HG03558 (cell line): ENCODE measurements at regions not wholly inside any gene's neighbourhood (a gene's known extent, or its start where the extent isn't known, plus 50 kb on each side); places are given as distances from the start of the nearest gene placed in this dataset.
"Not testable (repeated sequence)": the region's sequence is repeated elsewhere in the genome, so short reads cannot be mapped to it uniquely, and the experiment has no call there.

Experiments
- ATAC-seq: cut with Tn5 transposase; IDR thresholded peaks from one replicate; pipeline ENCODE4 v1.9.1; 2021; ENCODE audit warnings: moderate number of reproducible peaks; ENCODE audit not compliant: unreplicated experiment; ENCODE audit errors: extremely low read depth

DNA sequence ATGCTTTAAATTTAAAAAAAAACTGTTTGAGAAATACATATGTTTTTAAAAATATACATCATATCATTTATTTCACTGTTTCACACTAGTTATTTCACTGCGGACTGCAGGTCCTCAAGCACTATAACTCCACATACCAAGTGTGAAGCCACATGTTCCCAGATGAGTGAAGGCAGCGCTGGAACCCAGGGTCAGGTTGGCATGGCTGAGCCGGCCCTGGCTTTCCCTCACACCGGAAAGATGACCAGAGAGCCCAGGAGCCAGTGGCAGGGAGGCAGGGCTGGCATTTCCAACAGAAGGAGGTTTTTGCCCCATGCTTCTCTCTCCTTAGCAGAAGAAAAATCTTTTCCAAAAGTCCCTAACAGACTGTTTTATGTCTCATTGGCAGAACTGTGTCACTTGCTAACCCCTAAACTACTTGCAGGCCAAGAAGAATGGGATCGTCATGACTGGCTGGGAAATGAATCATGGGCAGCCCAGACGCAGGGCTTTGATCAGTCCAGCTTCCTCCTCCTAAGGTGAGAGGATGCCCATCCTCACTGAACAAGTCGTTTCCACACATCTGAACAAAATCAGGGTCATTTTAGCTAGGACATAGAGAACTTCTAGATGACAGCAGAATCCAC, 287.6 kb upstream of the HNRNPA3 start:
- ATAC-seq = no peak

- ATAC-seq = no peak
Measured at GRCh38 chr2:176926453-176926852, 286.1 kb upstream of the HNRNPA3 start.

DNA sequence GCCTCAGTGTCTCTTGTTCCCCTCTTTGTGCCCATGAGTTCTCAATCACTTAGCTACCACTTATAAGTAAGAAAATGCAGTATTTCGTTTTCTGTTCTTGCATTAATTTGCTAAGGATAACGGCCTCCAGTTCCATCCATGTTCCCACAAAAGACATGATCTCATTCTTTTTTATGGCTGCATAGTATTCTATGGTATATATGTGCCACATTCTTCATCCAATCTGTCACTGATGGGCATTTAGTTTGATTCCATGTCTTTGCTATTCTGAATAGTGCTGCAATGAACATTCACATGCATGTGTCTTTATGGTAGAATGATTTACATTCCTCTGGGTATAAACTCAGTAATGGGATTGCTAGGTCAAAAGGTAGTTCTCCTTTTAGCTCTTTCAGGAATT, 283.2 kb upstream of the HNRNPA3 start:
- ATAC-seq = not testable (repeated sequence)

DNA sequence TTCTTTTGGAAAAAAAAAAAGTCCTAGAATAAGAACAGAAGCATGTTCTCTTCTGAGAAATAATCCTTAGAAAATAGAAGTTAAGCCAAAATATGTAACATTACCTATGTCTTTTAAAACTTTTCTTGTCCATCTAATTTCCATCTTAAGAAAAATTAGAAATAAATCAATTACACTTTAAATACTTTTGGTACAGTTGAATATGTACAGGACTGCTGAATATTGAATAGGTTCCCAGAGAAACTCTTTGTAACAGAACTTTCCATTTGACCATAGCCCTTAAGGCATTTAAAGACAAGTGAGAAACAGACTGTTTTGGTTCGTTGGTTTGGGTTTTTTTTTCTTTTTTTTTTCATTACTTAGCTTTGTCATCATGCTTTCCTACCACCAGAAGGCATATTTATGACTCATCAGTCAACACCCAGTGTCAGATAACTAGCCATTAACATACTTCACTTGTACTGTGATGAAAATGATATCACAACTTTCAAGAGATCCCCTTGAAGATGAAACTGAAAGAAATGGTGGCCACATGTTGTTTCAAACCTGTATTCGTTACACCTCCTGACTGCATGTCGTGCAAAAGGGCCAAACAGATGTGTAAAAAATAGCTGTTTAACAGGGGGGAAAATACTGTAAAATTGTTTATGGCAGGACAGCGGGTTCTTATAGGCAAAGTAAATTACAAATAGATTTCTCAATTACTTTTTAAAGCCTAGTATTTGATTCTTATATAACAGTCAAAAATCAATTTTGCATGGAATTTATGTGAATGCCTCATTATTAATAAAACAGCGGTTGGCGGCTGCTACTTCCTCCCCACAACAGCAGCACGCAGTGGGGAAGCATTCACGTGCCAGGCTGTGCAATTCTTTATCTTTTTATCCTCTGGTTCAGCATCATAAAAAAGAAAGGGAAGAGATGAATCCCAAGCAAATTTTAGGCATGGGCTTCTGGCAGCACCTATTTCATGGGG, 280.7 kb upstream of the HNRNPA3 start:
- peak; percentile 96 for ATAC-seq

DNA sequence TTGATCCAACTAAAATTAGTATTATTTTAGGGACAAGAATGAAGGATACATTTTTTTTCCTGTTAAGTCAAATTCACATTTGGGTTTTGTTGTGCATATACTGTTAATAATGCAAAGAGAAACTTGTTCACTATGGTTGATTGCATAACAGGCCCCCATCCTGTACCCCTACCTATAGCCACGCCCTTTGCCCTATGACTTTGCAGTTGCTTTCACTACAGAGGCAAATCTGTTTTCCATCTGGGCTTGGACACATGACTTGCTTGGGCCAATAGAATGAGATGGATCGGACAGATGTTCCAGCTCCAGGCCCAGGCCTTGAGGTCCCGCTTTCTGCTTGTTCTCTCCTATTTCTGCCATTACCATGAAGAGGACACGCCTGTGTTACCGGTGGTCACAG, 278.5 kb upstream of the HNRNPA3 start:
- ATAC-seq = no peak

DNA sequence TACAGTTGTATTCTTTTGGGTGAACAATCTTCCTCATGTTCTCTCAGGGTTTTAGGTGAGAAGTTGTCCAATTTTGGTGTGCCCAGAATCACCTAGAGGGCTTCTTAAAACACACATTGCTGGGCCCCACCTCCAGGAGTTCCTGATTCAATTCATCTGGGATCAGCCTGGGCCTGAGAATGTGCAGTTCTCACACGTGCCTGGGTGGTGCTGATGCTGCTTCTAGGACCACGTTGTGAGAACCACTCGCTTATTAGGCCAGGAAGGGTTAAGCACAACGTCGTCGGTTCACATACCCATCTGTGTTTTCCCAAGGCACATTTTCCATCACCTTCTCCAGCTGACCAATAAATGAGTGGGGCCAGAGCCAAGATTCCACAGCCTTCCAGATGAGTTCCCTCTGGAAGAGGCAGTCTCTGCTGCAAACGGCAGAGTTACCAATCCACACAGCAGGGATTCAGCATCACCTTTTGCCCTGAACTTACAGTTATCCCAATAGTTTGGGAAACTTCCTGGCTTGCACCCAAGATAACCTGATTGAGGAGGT, 277.7 kb upstream of the HNRNPA3 start:
- ATAC-seq = no peak

DNA sequence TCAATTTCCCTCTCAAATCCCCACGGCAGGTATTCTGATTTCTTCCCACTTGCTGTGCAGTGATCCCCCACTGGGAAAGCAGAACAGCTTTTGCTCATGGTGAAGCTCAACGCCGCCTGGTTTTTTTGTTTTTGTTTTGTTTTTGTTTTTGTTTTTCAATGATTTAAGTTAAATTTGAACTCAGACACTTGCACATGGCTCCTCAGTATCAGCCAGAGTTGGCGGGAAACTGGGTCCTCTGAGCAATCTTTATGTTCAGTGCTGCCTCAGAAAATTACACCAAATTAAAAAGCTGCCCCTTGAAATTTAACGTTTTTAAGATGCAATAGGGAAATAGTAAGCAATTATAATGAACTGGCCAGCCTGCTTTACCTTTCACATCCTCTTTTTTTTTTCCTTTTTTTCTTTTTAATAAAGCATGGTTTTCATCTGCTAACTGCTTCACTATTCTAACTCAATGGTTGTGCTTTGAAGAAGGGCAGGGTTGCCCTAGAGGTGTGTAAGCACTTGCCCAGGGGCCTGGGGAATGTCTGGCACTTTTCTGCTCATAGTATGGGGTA, 277.0 kb upstream of the HNRNPA3 start:
- ATAC-seq = no peak

DNA sequence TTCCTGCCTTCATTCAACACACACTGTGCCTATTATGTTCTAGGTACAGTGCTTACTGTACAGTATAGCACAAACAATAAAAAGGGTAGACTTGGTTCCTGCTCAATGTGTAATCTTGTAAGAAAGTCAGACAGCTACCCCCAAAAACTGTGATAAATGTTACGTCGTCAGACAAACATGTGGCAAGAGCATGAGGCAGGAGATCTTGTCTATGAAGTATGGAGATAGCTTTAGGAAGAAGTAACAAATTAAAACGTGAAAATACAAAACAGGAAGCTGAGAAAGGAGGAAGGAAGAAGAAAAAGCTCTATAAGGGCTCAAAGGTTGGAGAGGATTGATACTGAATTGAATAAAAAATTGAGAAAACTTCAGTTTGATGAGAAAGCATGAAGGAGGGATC, 276.2 kb upstream of the HNRNPA3 start:
- no peak for ATAC-seq

DNA sequence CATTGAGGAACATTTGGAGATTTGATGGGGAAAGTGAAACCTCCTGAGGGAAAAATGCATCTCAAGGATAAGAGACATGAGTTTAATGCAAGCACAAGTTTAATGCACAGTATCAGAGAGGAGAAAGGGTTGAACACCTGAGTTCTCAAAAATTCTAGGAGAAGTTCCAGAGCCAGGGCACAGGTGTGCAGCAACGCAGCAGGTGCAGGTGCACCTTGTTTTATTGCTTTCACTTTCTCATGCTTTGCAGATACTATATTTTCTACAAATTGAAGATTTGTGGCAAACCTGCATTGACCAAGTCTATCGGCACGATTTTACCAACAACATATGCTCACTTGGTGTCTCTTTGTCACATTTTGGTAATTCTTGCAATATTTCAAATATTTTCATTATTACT, 267.6 kb upstream of the HNRNPA3 start:
- no peak for ATAC-seq

- no peak for ATAC-seq
Measured at GRCh38 chr2:176947754-176948153, 264.8 kb upstream of the HNRNPA3 start.

GRCh38 chr2:176951218-176951617, 261.4 kb upstream of the HNRNPA3 start:
- ATAC-seq = not testable (repeated sequence)

GRCh38 chr2:176956791-176957190, 255.8 kb upstream of the HNRNPA3 start:
- no peak for ATAC-seq

GRCh38 chr2:176959614-176960013, 253.0 kb upstream of the HNRNPA3 start:
- ATAC-seq = no peak

DNA sequence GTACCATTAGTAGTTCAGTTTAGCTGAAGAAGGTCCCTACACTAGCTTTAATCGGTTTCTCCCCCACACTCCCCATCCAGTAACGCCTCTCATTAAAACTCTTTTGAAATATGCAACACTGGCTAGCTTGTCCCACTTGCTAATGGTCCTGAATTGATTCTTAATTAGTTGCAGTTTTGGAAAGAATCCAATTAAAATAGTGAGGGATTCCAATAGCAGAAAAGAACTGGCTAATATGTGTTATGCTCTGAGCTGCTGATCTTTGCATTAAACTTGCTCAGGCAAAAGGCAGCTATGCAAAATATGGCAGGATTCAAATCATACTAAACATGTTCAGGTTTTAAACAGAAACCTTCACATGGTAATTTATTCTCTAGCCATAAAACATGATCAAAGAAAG, 252.5 kb upstream of the HNRNPA3 start:
- ATAC-seq = no peak

DNA sequence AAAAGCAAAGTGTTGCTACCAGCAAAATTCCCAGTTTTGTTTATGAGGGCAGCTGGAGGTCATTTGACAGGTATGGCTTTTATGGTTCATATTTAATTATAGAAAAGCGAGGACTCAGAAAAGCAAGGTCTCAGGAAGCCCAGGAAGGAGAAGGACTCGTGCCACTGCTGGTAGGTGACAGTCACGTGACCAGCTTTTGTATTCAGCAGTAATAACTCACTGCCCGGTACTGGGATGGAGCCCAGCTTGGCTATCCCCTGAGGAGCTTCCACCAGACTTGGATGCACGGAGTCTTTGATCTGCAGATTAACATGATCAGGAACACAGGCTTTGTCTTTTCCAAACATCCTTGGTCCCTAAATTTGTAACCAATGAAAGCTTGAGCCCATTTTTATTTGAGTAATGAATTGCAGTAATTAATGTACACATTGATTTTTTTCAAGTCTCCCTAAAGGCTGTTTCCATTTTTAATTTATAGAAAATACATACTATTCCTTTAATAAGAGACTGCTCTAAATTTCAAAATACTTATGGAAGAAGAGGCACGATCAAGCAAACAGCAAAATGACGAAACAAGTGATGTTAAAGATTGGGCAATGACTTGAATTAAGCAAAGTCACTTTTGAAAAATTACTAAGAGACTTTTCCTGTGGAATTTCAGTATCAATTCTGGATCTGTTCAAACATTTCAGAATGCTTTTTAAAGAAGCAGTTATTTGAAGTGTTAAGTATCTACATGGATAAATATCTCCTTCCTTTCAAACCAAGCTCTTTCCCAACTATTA, 251.7 kb upstream of the HNRNPA3 start:
- no peak for ATAC-seq

- no peak for ATAC-seq
Measured at GRCh38 chr2:176961775-176962619, 250.6 kb upstream of the HNRNPA3 start.

DNA sequence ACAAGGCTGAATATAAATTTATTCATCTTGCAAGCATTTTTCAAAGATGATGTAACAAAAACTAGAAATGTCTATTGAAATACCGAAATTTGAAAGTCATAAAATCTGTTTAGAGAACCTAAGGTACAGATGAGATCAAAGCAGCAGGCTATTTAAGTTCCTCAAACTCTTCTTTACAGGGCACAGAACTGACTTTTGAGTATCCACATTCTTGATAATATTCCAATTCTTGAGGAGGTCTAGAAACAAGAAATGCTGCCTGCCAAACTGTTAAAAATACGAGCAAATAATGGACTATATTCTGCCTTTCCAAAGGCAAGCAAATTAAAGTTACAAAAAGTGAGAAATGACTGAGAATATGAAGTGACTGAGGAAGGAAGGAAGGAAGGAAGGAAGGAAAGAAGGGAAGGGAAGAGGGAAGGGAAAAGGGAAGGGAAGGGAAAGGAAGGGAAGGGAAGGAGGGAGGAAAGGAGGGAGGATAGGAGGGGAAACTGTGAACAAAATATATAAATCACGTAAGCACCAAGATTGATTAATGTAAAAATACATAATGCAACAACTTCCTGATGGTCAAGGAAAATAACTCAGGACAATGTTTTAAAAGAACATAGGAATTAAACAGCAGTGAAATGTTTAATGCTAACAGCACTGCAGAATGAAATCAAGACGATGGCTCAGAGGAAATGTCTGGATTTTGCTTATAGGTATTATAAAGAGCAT, 248.9 kb upstream of the HNRNPA3 start:
- no peak for ATAC-seq

GRCh38 chr2:176967911-176968450, 244.6 kb upstream of the HNRNPA3 start:
- no peak for ATAC-seq
